ENCODE measurements at regions not wholly inside any gene's neighbourhood (a gene's known extent, or its start where the extent isn't known, plus 50 kb on each side); places are given as distances from the start of the nearest gene placed in this dataset.

DNA sequence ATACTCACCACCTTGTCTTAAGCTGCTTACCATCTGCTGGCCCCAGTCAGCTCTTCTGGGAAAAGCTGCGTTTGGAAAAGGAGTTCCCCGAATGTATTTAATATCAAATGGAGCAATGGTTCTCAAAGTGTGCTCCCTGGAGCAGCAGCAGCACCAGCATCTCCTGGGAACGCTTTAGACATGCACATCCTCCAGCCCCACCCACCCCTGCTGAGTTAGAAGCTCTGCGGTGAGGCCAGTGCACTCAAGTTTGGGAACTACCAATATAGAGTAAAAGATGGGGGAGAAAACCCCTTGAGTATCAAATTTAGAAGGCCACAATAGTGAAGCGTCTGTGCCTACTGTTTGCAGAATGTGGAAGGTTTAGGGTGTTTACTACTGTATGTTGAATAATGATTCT lies 124.0 kb upstream of the TOPAZ1 start:
- no peak for TF ChIP-seq CTCF (conservative IDR thresholded peaks at IDR 0.05)
- H3K27ac ChIP-seq, result no peak overlapping the region

DNA sequence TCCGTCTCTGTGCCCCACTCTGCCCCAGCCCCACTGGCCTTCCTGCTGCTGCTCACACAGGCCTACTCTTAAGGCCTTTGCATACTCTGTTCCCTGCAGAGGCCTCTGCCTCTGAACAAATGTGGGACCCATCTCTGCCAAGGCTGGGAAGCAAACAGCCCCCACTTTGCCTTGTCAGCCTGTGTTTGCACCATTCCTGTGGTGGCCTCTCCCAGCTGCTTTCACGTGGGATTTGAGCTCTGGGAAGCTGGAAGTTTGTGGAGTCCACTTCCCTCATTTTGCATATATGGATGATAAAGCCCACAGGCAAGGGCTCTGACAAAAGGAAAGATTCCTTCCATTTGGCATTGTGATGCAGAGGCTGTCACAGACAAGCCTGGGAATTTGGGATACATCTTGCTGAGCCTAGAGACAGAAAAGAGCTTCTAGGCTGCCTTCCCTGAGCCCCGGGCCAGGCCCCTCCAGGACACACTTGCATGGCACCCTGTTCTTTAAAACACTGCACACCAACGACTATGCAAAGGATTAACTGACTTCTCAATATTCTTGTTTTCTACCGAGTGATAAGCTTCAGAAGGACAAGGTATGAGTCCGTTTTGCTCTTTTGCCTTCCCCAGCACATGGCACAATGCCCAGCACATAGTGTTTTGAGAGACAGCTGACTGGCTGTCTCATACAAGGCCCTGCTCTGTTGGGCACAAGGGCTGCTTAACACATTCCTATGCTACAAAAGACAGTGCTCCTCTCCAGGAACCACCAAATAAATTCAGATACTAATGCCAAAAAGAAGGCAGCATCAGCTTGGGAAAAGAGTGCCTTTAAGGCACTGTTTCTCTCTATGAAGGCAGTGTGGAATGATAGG lies 120.7 kb upstream of the TOPAZ1 start:
- no peak overlapping the region for H3K27ac ChIP-seq

DNA sequence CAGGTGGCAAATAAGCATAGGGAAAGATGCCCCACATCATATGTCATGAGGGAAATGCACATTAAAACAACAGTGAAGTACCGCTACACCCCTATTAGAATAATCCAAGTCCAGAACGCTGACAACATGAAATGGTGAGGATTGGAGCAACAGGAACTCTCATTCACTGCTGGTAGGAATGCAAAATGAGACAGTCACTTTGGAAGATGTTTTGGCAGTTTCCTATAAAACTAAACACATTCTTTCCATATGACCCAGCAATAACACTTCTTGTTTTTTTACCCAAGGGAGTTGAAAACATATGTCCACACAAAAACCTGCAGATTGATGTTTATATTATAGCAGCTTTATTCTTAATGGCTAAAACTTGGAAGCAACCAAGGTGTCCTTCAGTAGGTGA lies 116.4 kb upstream of the TOPAZ1 start:
- no peak overlapping the region for H3K27ac ChIP-seq
- TF ChIP-seq CTCF (conservative IDR thresholded peaks at IDR 0.05), result no peak

More for the DNA sequence above, 120.7 kb upstream of the TOPAZ1 start:
- no peak for TF ChIP-seq CTCF (conservative IDR thresholded peaks at IDR 0.05)

- H3K27ac ChIP-seq, result no peak overlapping the region
- TF ChIP-seq CTCF (conservative IDR thresholded peaks at IDR 0.05), result no peak
Observed at GRCh38 chr3:44125882-44126281, 115.8 kb upstream of the TOPAZ1 start.

- TF ChIP-seq CTCF (conservative IDR thresholded peaks at IDR 0.05), result no peak
- H3K27ac ChIP-seq, result no peak overlapping the region
Observed at GRCh38 chr3:44128057-44128775, 113.5 kb upstream of the TOPAZ1 start.

DNA sequence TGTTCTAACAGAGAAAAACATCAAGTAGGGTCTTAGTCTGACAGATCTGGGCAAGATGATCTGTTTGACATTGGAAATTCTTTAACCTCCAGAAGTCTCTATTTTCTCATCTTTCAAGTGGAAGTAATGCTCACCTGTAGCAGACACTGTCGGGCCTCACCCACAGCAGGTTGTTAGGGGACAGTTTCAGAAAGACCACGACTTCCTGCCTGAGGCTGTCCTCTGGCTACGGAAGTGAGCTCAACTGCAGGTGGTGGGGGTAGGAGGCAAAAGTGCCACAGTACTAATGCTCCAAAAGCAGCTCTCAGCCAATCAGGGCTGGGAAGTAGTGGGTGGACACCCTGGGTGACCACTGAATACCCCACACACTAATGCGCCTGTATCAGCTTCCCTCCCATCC lies 111.4 kb upstream of the TOPAZ1 start:
- no peak overlapping the region for H3K27ac ChIP-seq
- TF ChIP-seq CTCF (conservative IDR thresholded peaks at IDR 0.05), result no peak

- TF ChIP-seq CTCF (conservative IDR thresholded peaks at IDR 0.05), result no peak
- H3K27ac ChIP-seq, result no peak overlapping the region
Observed at GRCh38 chr3:44132061-44132460, 109.6 kb upstream of the TOPAZ1 start.
